Caco-2 (cell line): ENCODE measurements at regions not wholly inside any gene's neighbourhood (a gene's known extent, or its start where the extent isn't known, plus 50 kb on each side); places are given as distances from the start of the nearest gene placed in this dataset.

ENCODE experiments used
- BruUV-seq: library from RNA; stranded (reverse); fragments of 400-500 nt; replicated peaks from 2 replicates; lab custom pipeline; 2021; lab: Mats Ljungman, UMichigan
- CTCF ChIA-PET: fragments of 300-600 bp; sonication (Branson Sonifier 250); formaldehyde crosslinking; loops from one replicate; lab custom pipeline; 2022; ENCODE audit warnings: antibody characterized with exemption; lab: Charles Lee
- POLR2A ChIA-PET: fragments of 300-600 bp; sonication (Branson Sonifier 250); formaldehyde crosslinking; loops from one replicate; lab custom pipeline; 2022; ENCODE audit warnings: antibody characterized with exemption; lab: Charles Lee
- DNase-seq, 2 experiments: peaks; one replicate each; pipeline versions ENCODE4 v3.0.0 to v3.0.0-alpha.2; 2020 to 2022
- H3K27me3 ChIP-seq: replicated peaks from 2 replicates; pipeline ENCODE4 v1.6.0; 2011; ENCODE audit warnings: low read length; ENCODE audit not compliant: control insufficient read depth, insufficient read depth
- H3K36me3 ChIP-seq: 2 replicates; pipeline ENCODE4 v1.5.1; 2011; ENCODE audit warnings: low read length; ENCODE audit not compliant: control insufficient read depth, insufficient read depth
- H3K4me1 ChIP-seq: fragments of 250-450 bp; sonication (Bioruptor Pico); 2 replicates; pipeline ENCODE4 v1.5.1; 2020; ENCODE audit warnings: mild to moderate bottlenecking
- H3K4me3 ChIP-seq: 2 replicates; pipeline ENCODE4 v1.5.1; 2011; ENCODE audit warnings: low read depth, mild to moderate bottlenecking, control low read depth, low read length
- H3K9me3 ChIP-seq: fragments of 250-450 bp; sonication (Bioruptor Pico); 2 replicates; pipeline ENCODE4 v1.5.1; 2020; ENCODE audit warnings: mild to moderate bottlenecking, moderate library complexity
- H3K27ac Mint-ChIP-seq: one replicate; pipeline ENCODE4 v1.8.0; 2022; ENCODE audit warnings: mixed read lengths; ENCODE audit not compliant: unreplicated experiment
- H3K27me3 Mint-ChIP-seq: one replicate; pipeline ENCODE4 v1.8.0; 2022; ENCODE audit warnings: mixed read lengths; ENCODE audit not compliant: insufficient read depth, unreplicated experiment
- H3K36me3 Mint-ChIP-seq: one replicate; pipeline ENCODE4 v1.8.0; 2022; ENCODE audit warnings: mild to moderate bottlenecking, mixed read lengths; ENCODE audit not compliant: insufficient read depth, unreplicated experiment
- H3K4me1 Mint-ChIP-seq: one replicate; pipeline ENCODE4 v1.8.0; 2022; ENCODE audit warnings: low read depth, mixed read lengths; ENCODE audit not compliant: unreplicated experiment
- H3K4me3 Mint-ChIP-seq: one replicate; pipeline ENCODE4 v1.8.0; 2022; ENCODE audit warnings: mild to moderate bottlenecking, moderate library complexity, mixed read lengths; ENCODE audit not compliant: unreplicated experiment
- H3K9me3 Mint-ChIP-seq: one replicate; pipeline ENCODE4 v1.8.0; 2022; ENCODE audit warnings: mixed read lengths; ENCODE audit not compliant: unreplicated experiment
- intact Hi-C: fragments of 100-400 bp; cut with micrococcal nuclease; formaldehyde crosslinking; loops from one replicate; pipeline ENCODE4 v1.10.0; 2022; ENCODE audit not compliant: unreplicated experiment
- TF ChIP-seq, protein P1 (sequence below), 2 experiments: fragments of 200-600 bp in 1 of 2; IDR thresholded peaks; 1 replicate in 1 of 2; 2 replicates in 1 of 2; pipeline versions ENCODE4 v1.5.1 to v1.8.0; 2011 to 2022; ENCODE audit warnings: antibody characterized with exemption in 1 of 2, control low read depth in 1 of 2, inconsistent platforms in 1 of 2, low read depth in 1 of 2, low read length in 1 of 2, mild to moderate bottlenecking in 1 of 2, moderate library complexity in 1 of 2; ENCODE audit not compliant: insufficient read depth in 1 of 2, severe bottlenecking in 1 of 2, unreplicated experiment in 1 of 2

GRCh38 chr1:101086783-101087182 lies 61.2 kb upstream of the DPH5 start:
- no TSS peak for BruUV-seq
- Histone ChIP-seq H3K4me3 (no peak overlapping the region), H3K36me3 (no peaks in the 10 kb centered on the region), H3K9me3 (no peaks in the 10 kb centered on the region), H3K27me3 (no peaks in the 10 kb centered on the region), H3K4me1 (no peaks in the 10 kb centered on the region)
- Mint-ChIP-seq H3K4me3 (no peak overlapping the region), H3K36me3 (no peaks in the 10 kb centered on the region), H3K27me3 (no peaks in the 10 kb centered on the region), H3K9me3 (no peaks in the 10 kb centered on the region), H3K27ac (no peak overlapping the region), H3K4me1 (no peaks in the 10 kb centered on the region)
- TF ChIP-seq, protein P1, sequence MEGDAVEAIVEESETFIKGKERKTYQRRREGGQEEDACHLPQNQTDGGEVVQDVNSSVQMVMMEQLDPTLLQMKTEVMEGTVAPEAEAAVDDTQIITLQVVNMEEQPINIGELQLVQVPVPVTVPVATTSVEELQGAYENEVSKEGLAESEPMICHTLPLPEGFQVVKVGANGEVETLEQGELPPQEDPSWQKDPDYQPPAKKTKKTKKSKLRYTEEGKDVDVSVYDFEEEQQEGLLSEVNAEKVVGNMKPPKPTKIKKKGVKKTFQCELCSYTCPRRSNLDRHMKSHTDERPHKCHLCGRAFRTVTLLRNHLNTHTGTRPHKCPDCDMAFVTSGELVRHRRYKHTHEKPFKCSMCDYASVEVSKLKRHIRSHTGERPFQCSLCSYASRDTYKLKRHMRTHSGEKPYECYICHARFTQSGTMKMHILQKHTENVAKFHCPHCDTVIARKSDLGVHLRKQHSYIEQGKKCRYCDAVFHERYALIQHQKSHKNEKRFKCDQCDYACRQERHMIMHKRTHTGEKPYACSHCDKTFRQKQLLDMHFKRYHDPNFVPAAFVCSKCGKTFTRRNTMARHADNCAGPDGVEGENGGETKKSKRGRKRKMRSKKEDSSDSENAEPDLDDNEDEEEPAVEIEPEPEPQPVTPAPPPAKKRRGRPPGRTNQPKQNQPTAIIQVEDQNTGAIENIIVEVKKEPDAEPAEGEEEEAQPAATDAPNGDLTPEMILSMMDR (IDR thresholded peaks at IDR 0.05; ENCODE audit: insufficient read depth in 1 of 2, low read depth in 1 of 2, low read length in 1 of 2, severe bottlenecking in 1 of 2, unreplicated experiment in 1 of 2) = no peak
- ChIA-PET POLR2A (no interaction called here), CTCF (interaction anchor here (0.6 kb wide), 1 partner anchor 43 kb away, joined by 3 read pairs; no protein-coding TSS in a partner anchor)
- intact Hi-C loops = no loop called here
- no peak for DNase-seq

DNA sequence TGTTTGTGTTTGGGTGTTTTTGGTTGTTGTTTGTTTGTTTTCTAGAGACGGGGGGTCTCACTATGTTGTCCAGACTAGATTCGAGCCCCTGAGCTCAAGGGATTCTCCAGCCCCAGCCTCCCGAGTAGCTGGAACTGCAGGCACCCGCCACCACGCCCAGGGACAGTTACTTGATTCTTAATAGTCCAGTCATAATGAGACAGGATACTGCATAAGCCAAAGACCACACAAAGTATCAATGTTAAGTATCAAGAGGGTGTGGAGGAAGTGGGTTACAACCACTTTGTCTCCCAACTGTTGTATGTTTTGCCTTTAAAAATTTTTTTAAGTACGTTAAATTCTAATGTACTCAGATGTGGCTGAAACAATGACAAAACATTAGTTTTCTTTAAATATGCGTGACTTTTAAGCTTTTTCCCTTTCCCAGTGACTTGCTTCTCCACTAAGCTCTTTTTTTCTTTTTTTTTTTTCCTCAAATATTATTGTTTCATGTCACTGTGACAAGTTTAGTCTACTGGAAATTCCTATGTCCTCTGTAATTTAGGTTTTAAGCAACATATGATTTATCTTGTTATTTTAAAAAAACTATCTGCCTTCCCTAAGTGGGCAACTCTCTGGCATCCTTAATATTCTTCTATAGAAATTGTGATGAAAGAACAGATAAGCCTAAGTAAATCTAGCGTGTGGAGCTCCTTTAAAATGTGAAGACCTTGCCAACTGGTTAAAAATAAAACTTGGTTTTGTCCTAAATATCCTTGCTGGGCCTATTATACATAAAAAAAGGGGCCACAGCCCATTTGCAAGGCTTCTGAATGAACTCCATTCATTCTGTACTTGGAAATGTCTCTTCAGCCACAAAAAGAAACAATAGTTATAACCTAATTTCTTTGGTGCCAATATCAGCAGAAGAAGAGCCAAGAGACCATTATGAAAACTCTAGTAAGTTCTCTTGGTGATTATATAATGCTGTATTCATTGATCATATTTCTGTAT lies 56.2 kb upstream of the DPH5 start:
- CTCF ChIA-PET = no interaction called here
- intact Hi-C loops = no loop called here
- POLR2A ChIA-PET = no interaction called here
- no peak overlapping the region for H3K27ac Mint-ChIP-seq
- H3K4me3 Mint-ChIP-seq = no peak overlapping the region
- H3K27me3 Mint-ChIP-seq = no peaks in the 10 kb centered on the region
- TF ChIP-seq, protein P1 (IDR thresholded peaks at IDR 0.05; ENCODE audit: insufficient read depth in 1 of 2, low read depth in 1 of 2, low read length in 1 of 2, severe bottlenecking in 1 of 2, unreplicated experiment in 1 of 2) = no peak
- H3K4me3 ChIP-seq = no peak overlapping the region
- DNase-seq = no peak
- H3K27me3 ChIP-seq = no peaks in the 10 kb centered on the region
- H3K36me3 Mint-ChIP-seq = no peaks in the 10 kb centered on the region
- H3K36me3 ChIP-seq = no peaks in the 10 kb centered on the region
- no peaks in the 10 kb centered on the region for H3K4me1 ChIP-seq
- no peaks in the 10 kb centered on the region for H3K9me3 Mint-ChIP-seq
- no TSS peak for BruUV-seq
- no peaks in the 10 kb centered on the region for H3K9me3 ChIP-seq
- H3K4me1 Mint-ChIP-seq = no peaks in the 10 kb centered on the region

GRCh38 chr1:101080859-101081258 lies 55.3 kb upstream of the DPH5 start:
- ChIA-PET CTCF (no interaction called here), POLR2A (no interaction called here)
- no peaks in the 10 kb centered on the region for H3K9me3 Mint-ChIP-seq
- Histone ChIP-seq H3K4me1 (no peaks in the 10 kb centered on the region), H3K9me3 (no peaks in the 10 kb centered on the region), H3K36me3 (no peaks in the 10 kb centered on the region), H3K4me3 (no peak overlapping the region), H3K27me3 (no peaks in the 10 kb centered on the region)
- H3K36me3 Mint-ChIP-seq = no peaks in the 10 kb centered on the region
- no TSS peak for BruUV-seq
- H3K27ac Mint-ChIP-seq = no peak overlapping the region
- H3K4me1 Mint-ChIP-seq = no peaks in the 10 kb centered on the region
- DNase-seq = no peak
- TF ChIP-seq, protein P1 (IDR thresholded peaks at IDR 0.05; ENCODE audit: insufficient read depth in 1 of 2, low read depth in 1 of 2, low read length in 1 of 2, severe bottlenecking in 1 of 2, unreplicated experiment in 1 of 2) = no peak
- no peaks in the 10 kb centered on the region for H3K27me3 Mint-ChIP-seq
- H3K4me3 Mint-ChIP-seq = no peak overlapping the region
- intact Hi-C loops = no loop called here
